IMR-90 (cell line): ENCODE measurements at regions not wholly inside any gene's neighbourhood (a gene's known extent, or its start where the extent isn't known, plus 50 kb on each side); places are given as distances from the start of the nearest gene placed in this dataset.

Experiments used
- ATAC-seq: fragments of 200-7000 bp; cut with Tn5 transposase; 2 replicates; pipeline ENCODE4 v1.9.1; 2020; ENCODE audit warnings: low read depth, mild to moderate bottlenecking, moderate library complexity
- BruUV-seq: library from RNA; stranded (reverse); fragments of 400-500 nt; replicated peaks from 2 replicates; lab custom pipeline; 2021; lab: Mats Ljungman, UMichigan
- CTCF ChIA-PET: fragments of 300-600 bp; formaldehyde crosslinking; extraction: SDS; loops from one replicate; lab custom pipeline; 2021; ENCODE audit warnings: antibody characterized with exemption; lab: Yijun Ruan, JAX
- POLR2A ChIA-PET: fragments of 300-600 bp; sonication (Branson Sonifier 250); formaldehyde crosslinking; loops from one replicate; lab custom pipeline; 2022; ENCODE audit warnings: antibody characterized with exemption; ENCODE audit not compliant: unreplicated experiment; lab: Charles Lee
- DNase-seq: peaks from one replicate; pipeline ENCODE4 v3.0.0; 2013
- H2AFZ ChIP-seq: replicated peaks from 2 replicates; pipeline ENCODE3; 2013; ENCODE audit warnings: low read length, mild to moderate bottlenecking; ENCODE audit not compliant: poor library complexity
- H2AK5ac ChIP-seq: 2 replicates; pipeline ENCODE4 v1.6.1; 2013; ENCODE audit warnings: low read depth, low read length, inconsistent platforms
- H2AK9ac ChIP-seq: replicated peaks from 2 replicates; pipeline ENCODE3; 2013; ENCODE audit warnings: mild to moderate bottlenecking, low read depth, low read length, moderate library complexity; ENCODE audit not compliant: poor library complexity
- H2BK120ac ChIP-seq: 2 replicates; pipeline ENCODE4 v1.6.1; 2013; ENCODE audit warnings: low read depth, low read length, inconsistent platforms
- H2BK15ac ChIP-seq: 3 replicates; pipeline ENCODE4 v1.6.1; 2013; ENCODE audit warnings: low read depth, low read length, inconsistent platforms
- H2BK20ac ChIP-seq: 2 replicates; pipeline ENCODE4 v1.6.1; 2013; ENCODE audit warnings: low read depth, mild to moderate bottlenecking, inconsistent platforms, low read length, moderate library complexity
- H2BK5ac ChIP-seq: 2 replicates; pipeline ENCODE4 v1.6.1; 2013; ENCODE audit warnings: mild to moderate bottlenecking, low read depth, low read length, inconsistent platforms; ENCODE audit not compliant: poor library complexity, severe bottlenecking
- H3K14ac ChIP-seq: replicated peaks from 2 replicates; pipeline ENCODE4 v1.6.1; 2013; ENCODE audit warnings: low read depth, low read length, inconsistent platforms
- H3K18ac ChIP-seq: 2 replicates; pipeline ENCODE4 v1.6.1; 2013; ENCODE audit warnings: low read depth, low read length, control low read depth
- H3K23ac ChIP-seq: 2 replicates; pipeline ENCODE4 v1.6.1; 2013; ENCODE audit warnings: low read depth, low read length, inconsistent platforms
- H3K27ac ChIP-seq: 2 replicates; pipeline ENCODE4 v1.5.1; 2013; ENCODE audit warnings: mild to moderate bottlenecking, control low read depth, low read length; ENCODE audit not compliant: insufficient read depth
- H3K27me3 ChIP-seq: 2 replicates; pipeline ENCODE4 v1.6.1; 2013; ENCODE audit warnings: low read length; ENCODE audit not compliant: control insufficient read depth, insufficient read depth
- H3K36me3 ChIP-seq: 2 replicates; pipeline ENCODE4 v1.6.1; 2013; ENCODE audit warnings: low read length, mixed read lengths; ENCODE audit not compliant: control insufficient read depth, insufficient read depth
- H3K4ac ChIP-seq: 2 replicates; pipeline ENCODE4 v1.6.1; 2013; ENCODE audit warnings: low read depth, low read length, inconsistent platforms
- H3K4me1 ChIP-seq: 2 replicates; pipeline ENCODE4 v1.6.1; 2013; ENCODE audit warnings: low read length, mixed read lengths; ENCODE audit not compliant: control insufficient read depth, insufficient read depth
- H3K4me2 ChIP-seq: 2 replicates; pipeline ENCODE4 v1.6.1; 2013; ENCODE audit warnings: low read depth, mild to moderate bottlenecking, control low read depth, low read length, moderate library complexity
- H3K4me3 ChIP-seq: 2 replicates; pipeline ENCODE4 v1.5.1; 2013; ENCODE audit warnings: low read depth, mild to moderate bottlenecking, control low read depth, low read length, moderate library complexity; ENCODE audit not compliant: insufficient read depth
- H3K56ac ChIP-seq: 2 replicates; pipeline ENCODE4 v1.6.1; 2013; ENCODE audit warnings: low read length, inconsistent platforms; ENCODE audit not compliant: insufficient read depth; ENCODE audit errors: extremely low read depth
- H3K79me1 ChIP-seq, 2 experiments: 2 replicates each; pipeline ENCODE4 v1.6.1; 2013; ENCODE audit warnings: low read length in 2 of 2, inconsistent platforms in 1 of 2, low read depth in 1 of 2
- H3K9ac ChIP-seq: 2 replicates; pipeline ENCODE4 v1.6.1; 2013; ENCODE audit warnings: low read depth, low read length, control low read depth
- H3K9me1 ChIP-seq: 2 replicates; pipeline ENCODE4 v1.6.1; 2013; ENCODE audit warnings: low read length, inconsistent platforms; ENCODE audit not compliant: insufficient read depth
- H3K9me3 ChIP-seq: 2 replicates; pipeline ENCODE4 v1.6.1; 2013; ENCODE audit warnings: low read length; ENCODE audit not compliant: control insufficient read depth, insufficient read depth
- H4K20me1 ChIP-seq: 2 replicates; pipeline ENCODE4 v1.6.1; 2013; ENCODE audit warnings: low read length, inconsistent platforms; ENCODE audit not compliant: insufficient read depth
- H4K5ac ChIP-seq: 2 replicates; pipeline ENCODE4 v1.6.1; 2013; ENCODE audit warnings: mild to moderate bottlenecking, low read depth, low read length, control low read depth
- H4K8ac ChIP-seq, 2 experiments: 2 replicates each; pipeline ENCODE4 v1.6.1; 2013; ENCODE audit warnings: low read depth in 2 of 2, low read length in 2 of 2, control low read depth in 1 of 2, inconsistent platforms in 1 of 2
- H4K91ac ChIP-seq: 2 replicates; pipeline ENCODE4 v1.6.1; 2013; ENCODE audit warnings: low read depth, low read length, inconsistent platforms; ENCODE audit not compliant: insufficient read depth
- CEBPB ChIP-seq: IDR thresholded peaks from 2 replicates; pipeline ENCODE4 v1.6.1; 2012; ENCODE audit warnings: low read depth, low read length, improper control_type of control experiment
- CHD1 ChIP-seq: IDR thresholded peaks from 2 replicates; pipeline ENCODE4 v1.6.1; 2012; ENCODE audit warnings: low read depth, low read length, improper control_type of control experiment
- CTCF ChIP-seq: conservative IDR thresholded peaks from 2 replicates; pipeline ENCODE4 v1.5.1; 2012; ENCODE audit warnings: mild to moderate bottlenecking, low read depth, low read length, improper control_type of control experiment
- FOS ChIP-seq: fragments of 150-350 bp; IDR thresholded peaks from 2 replicates; pipeline ENCODE4 v1.6.1; 2016; ENCODE audit warnings: low read depth, low read length
- MAFK ChIP-seq: IDR thresholded peaks from 2 replicates; pipeline ENCODE4 v1.6.1; 2012; ENCODE audit warnings: low read depth, low read length, improper control_type of control experiment
- MAZ ChIP-seq: IDR thresholded peaks from 2 replicates; pipeline ENCODE4 v1.6.1; 2012; ENCODE audit warnings: low read depth, mild to moderate bottlenecking, low read length, improper control_type of control experiment, moderate library complexity, borderline replicate concordance
- MXI1 ChIP-seq: IDR thresholded peaks from 2 replicates; pipeline ENCODE4 v1.6.1; 2012; ENCODE audit warnings: low read depth, mild to moderate bottlenecking, low read length, moderate library complexity, borderline replicate concordance
- RFX5 ChIP-seq: IDR thresholded peaks from 2 replicates; pipeline ENCODE4 v1.8.0; 2012; ENCODE audit warnings: low read depth, mild to moderate bottlenecking, low read length, moderate library complexity
- SMC3 ChIP-seq: fragments of 150-350 bp; IDR thresholded peaks from 2 replicates; pipeline ENCODE4 v1.6.1; 2016; ENCODE audit warnings: low read depth, mild to moderate bottlenecking, antibody characterized with exemption, low read length, moderate library complexity
- USF2 ChIP-seq: fragments of 150-350 bp; IDR thresholded peaks from 2 replicates; pipeline ENCODE4 v1.6.1; 2017; ENCODE audit warnings: mild to moderate bottlenecking, antibody characterized with exemption, low read length, low read depth
- WGBS, 2 experiments: methylation state at CpG; one replicate each; pipeline versions ENCODE4 v1.1.5 to v1.1.7; 2013; ENCODE audit warnings: missing lambda C conversion rate in 2 of 2; ENCODE audit not compliant: insufficient read length in 1 of 2; ENCODE audit errors: extremely low coverage in 2 of 2; 5-methylcytosine and 5-hydroxymethylcytosine counted together
- dilution Hi-C: fragments of 300-500 bp; cut with HindIII; formaldehyde crosslinking; loops from one replicate; pipeline ENCODE4 v1.14.3; 2018; ENCODE audit warnings: low sequenced_read_pairs; ENCODE audit not compliant: unreplicated experiment
- in situ Hi-C: fragments of 300-500 bp; cut with MboI; formaldehyde crosslinking; loops from 3 replicates; pipeline ENCODE4 v1.14.3; 2019; ENCODE audit warnings: low sequenced_read_pairs, inconsistent platforms, mixed read lengths
- intact Hi-C: fragments of 100-400 bp; cut with micrococcal nuclease; formaldehyde crosslinking; loops from 2 replicates; pipeline ENCODE4 v1.10.0; 2022

GRCh38 chr5:116847960-116848359 is 273.3 kb upstream of the SEMA6A start:
- no peak overlapping the region for H2BK120ac ChIP-seq
- H3K4me1 ChIP-seq: no peaks in the 10 kb centered on the region
- no peak overlapping the region for H2AFZ ChIP-seq
- no peak overlapping the region for H2AK9ac ChIP-seq
- H4K8ac ChIP-seq: no peak overlapping the region
- H3K9me1 ChIP-seq: no peaks in the 10 kb centered on the region
- ChIA-PET CTCF (no interaction called here), POLR2A (no interaction called here)
- H2BK20ac ChIP-seq: no peak overlapping the region
- no peaks in the 10 kb centered on the region for H3K36me3 ChIP-seq
- 75% methylated on average over 2 of the region's 8 CpGs; no CpG with 5 or more reads in 1 of the 2 experiments for WGBS, 2 experiments
- H3K4me2 ChIP-seq: no peak overlapping the region
- no peak overlapping the region for H3K27ac ChIP-seq
- no peak overlapping the region for H2BK5ac ChIP-seq
- no peak overlapping the region for H3K23ac ChIP-seq
- no peak for TF ChIP-seq SMC3
- no peak for TF ChIP-seq MAZ
- TF ChIP-seq CHD1: no peak
- no peak for TF ChIP-seq USF2
- TF ChIP-seq CTCF: no peak
- TF ChIP-seq CEBPB: no peak
- TF ChIP-seq MXI1: no peak
- TF ChIP-seq FOS: no peak
- no peak for TF ChIP-seq RFX5
- no peak for TF ChIP-seq MAFK
- ATAC-seq (no peak), DNase-seq (no peak)
- no peak overlapping the region for H3K4me3 ChIP-seq
- no TSS peak for BruUV-seq
- H4K20me1 ChIP-seq: no peaks in the 10 kb centered on the region
- no peak overlapping the region for H3K9ac ChIP-seq
- no peak overlapping the region for H2BK15ac ChIP-seq
- intact Hi-C loops (no loop called here), dilution Hi-C loops (no loop called here), in situ Hi-C loops (no loop called here)
- H4K5ac ChIP-seq: no peak overlapping the region
- no peak overlapping the region for H2AK5ac ChIP-seq
- no peaks in the 10 kb centered on the region for H3K79me1 ChIP-seq
- no peak overlapping the region for H3K4ac ChIP-seq
- H3K14ac ChIP-seq: no peak overlapping the region
- H3K9me3 ChIP-seq: peaks cover 17% of the 10 kb centered on the region
- no peak overlapping the region for H3K56ac ChIP-seq
- H3K18ac ChIP-seq: no peak overlapping the region
- no peaks in the 10 kb centered on the region for H3K27me3 ChIP-seq
- H4K91ac ChIP-seq: no peak overlapping the region
